DMS114 treated with DMSO at 0.1 percent for 48 hours (cell line): ENCODE measurements at regions not wholly inside any gene's neighbourhood (a gene's known extent, or its start where the extent isn't known, plus 50 kb on each side); places are given as distances from the start of the nearest gene placed in this dataset.

Source experiments
- DNase-seq: peaks from one replicate; lab custom pipeline; 2025; ENCODE audit not compliant: unreplicated experiment; lab: John Stamatoyannopoulos, UW

DNA sequence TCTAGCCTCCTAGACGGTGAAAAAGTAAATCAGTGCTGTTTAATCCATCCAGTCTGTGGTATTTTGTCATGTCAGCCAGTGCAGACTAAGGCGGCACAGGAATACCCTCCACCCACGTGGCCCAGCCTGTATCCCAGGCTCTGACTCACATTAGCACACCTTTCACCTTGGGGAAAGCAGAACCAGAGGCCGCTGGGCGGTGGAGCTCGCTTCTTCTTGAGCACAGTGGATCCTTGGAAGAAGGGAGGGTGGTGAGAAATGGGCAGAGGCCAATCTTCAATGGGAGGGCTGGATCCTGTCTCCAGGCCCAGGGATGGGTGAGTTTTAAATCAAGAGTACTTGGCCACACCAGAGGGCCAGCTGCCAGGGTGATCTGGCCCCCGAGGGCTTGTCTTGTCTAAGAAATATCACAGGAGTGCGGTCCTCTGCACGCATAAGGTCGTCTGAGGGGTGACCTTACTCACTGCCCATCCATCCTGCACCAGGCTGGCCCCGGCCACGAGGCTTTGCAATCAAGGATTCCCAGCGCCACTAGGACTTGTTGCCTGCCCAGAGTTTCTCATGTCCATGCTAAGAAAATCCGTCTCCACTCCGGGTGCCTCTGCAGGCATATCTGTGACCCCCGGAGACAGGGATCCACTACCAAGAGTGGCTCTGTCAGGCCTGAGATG is 658.5 kb downstream of the BRD1 start:
- no peak for DNase-seq

DNA sequence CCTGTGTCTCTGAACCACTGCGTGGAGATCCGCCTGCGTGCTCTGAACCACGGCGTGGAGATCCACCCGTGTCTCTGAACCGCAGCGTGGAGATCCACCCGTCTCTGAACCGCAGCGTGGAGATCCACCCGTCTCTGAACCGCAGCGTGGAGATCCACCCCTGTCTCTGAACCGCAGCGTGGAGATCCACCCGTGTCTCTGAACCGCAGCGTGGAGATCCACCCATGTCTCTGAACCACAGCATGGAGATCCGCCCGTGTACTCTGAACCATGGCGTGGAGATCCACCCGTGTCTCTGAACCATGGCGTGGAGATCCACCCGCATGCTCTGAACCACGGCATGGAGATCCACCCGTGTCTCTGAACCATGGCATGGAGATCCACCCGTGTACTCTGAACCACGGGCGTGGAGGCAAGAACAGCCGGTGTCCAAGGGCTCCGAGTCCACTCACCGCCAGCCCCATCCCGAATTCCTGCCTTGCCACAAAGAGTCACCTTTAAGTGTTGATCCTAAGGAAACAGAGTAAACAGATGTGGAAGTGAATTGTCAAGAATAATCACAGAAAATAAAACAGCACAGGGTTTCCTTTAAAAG is 659.4 kb downstream of the BRD1 start:
- no peak for DNase-seq

DNA sequence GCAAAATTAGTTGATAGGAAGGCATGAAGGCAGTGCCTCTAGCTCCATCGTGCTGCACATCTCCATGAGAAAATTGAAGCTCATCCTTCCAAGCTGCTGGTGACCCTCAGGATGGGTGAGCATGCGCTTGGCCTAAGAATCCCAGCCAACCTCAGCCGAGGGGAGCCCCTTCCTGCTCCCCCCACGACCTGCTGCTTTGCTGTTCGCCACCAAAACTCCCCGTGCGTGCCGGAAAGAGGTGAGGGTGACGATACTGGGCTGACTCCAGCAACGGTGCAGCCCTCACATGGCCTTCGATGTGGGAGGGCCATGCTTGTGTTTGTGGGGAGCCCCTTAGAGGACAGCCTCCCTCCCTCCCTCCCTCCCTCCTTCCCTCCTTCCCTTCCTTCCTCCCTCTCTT is 660.9 kb downstream of the BRD1 start:
- DNase-seq = no peak

DNA sequence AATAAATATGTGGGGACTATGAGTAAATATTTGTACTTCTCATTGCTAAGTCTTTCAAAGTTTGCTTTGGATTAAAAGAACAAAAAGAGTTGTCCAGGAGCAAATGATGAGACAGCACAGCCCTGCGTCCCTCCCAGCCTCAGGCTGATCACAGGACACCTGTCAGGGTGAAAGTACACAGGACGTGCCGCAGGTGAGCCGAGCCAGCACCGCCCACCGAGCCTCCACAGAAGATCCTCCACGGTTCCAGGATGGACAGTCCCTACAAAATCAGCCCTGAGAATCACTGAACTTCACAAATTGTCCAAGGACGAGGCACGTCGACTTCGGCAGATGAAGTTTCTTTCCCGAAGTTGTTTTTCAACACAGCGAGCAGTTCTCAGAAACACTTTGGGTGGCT is 661.5 kb downstream of the BRD1 start:
- no peak for DNase-seq

DNA sequence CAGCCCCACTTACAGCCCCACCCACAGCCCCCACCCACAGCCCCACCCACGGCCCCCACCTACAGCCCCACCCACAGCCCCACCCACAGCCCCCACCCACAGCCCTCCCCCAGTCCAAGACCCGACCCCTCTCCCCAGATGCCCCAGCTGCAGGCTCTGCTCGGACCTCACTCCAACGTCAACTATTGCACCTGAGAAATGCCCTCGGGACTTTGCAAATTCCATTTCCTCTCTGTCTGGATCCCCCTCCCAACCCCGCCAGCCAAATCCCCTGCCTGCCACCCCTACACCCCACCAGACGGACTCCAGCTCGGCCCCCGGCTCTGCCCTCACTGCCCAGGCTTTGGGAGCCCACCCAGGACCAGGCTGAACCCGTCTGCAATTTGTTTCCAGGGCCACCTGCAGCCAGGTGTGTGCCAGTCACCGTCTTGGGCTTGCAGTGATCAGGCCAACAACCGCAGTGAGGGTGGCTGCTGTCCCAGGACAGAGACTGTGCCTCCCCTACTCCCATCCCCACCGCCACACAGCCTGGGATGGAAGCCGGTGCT is 662.8 kb downstream of the BRD1 start:
- DNase-seq = no peak

DNA sequence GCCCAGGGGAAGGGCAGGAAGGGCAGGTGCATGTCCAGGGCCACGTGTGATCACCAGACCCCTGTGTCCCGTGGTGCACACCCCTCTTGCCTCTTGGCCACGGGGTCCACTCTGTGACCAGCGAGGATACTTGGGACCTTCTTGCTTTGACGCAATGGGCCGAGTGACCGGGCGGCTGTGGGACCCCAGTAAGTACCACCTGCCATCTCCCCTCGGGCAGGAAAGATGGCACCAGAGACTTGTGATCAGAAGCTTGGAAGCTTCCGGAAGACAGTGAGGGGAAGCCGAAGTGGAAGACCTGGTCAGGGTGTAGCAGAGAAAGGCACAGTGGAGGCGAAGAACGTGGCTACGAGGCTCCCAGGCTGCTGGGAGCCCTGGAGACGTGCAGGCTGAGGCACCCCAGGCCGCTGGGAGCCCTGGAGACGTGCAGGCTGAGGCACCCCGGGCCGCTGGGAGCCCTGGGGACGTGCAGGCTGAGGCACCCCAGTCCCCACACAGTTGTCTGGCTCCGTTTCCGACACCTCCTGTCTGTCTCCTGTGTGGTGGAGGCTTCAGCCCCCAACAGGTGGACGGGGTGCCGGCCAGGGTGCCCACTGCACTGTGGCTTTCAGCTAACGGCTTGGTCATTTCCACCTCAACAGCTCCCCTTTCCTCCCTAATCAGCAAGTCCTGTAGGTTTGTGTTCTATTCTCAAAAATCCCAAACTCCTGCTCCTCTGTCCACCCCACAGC is 663.5 kb downstream of the BRD1 start:
- DNase-seq = no peak

DNA sequence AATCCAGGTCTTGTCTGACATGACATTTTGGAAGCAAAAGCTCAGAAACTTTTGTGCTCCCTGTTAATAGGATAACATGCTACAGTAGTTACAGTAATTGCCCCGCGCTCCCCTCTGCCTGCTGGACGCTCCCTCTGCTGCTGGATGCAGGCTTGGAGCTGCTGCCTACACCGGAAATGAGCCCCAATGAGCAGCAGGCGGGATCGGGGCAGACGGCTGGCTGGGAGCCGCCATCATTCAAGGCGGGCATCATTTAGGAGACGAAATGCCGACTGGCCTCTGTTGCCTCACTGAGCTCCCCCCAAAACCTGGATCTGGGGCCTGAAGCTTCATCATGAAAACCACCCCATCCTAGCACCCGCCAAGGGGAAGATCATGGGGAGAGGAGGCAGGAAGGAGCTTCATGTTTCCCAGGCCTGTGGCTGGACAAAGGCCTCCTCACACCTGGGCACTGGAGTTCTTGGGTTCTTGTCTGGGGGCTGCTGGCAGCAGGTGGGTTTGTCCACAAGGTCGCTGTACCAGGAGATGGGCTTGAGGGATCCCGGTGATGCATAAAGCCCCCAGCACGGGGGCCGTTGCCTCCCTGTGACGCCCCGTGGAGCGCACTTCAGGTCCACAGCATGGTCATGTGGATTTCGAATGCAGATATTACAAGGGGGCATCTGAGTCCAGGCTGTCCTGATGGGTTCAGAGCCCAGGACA is 664.3 kb downstream of the BRD1 start:
- DNase-seq = no peak

DNA sequence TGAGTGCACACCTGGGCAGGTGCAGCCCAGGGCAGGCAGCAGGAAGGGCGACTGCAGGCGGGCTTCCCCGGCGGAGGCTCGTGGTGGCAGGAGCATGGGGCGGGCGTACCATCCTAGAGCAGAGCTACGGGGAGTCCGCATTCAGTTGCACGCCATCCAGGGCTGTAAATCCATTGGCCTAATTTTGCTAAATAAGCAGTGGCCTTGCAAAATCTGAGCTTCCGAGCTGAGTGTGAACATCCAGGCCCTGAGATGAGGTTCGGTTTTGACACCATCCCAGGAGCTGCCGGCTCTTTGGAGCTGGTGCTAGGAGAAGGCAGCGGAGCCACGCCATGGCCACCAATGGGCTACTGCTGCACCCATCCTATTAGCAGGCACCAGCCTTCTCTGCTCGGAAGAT is 664.8 kb downstream of the BRD1 start:
- DNase-seq = no peak

DNA sequence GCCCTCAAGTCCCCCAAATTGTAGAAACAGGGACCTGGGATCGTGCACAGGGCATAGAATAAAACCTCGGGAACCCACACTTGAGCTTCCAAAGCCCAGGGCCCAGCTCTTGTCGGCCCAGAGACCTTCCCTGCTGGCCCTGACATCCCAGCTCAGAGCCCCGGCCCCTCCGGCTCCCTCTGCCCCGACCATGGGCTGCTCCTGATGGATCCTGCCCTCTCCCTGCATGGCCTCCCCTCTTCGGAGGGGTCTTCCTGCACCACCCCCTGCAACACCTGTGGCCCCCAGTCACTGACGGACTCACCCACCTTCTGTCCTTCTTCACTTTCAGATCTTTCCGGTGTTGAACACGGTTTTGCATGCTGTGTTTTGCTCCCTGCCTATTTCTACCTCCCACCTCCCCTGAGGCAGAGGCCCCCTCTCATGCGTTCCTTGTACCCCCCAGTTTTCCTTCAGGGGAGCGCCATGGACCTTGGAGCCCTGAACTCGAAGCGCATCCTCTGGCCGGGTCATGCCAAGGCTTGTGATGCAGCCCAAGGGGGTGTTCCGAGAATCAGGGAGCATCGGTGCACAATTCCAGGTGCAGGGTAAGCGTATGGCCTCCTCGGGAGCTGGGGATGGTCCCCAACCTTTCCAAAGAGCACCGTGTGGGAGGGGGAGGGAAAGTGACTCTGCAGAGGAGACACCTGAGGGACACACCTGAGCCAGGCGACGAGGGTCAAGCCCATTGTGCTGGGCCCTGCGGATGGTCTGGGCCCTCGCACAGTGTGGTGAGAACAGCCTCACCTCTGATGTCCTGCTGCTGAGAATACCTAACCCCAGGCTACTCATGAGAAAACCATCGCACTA is 666.4 kb downstream of the BRD1 start:
- no peak for DNase-seq

DNA sequence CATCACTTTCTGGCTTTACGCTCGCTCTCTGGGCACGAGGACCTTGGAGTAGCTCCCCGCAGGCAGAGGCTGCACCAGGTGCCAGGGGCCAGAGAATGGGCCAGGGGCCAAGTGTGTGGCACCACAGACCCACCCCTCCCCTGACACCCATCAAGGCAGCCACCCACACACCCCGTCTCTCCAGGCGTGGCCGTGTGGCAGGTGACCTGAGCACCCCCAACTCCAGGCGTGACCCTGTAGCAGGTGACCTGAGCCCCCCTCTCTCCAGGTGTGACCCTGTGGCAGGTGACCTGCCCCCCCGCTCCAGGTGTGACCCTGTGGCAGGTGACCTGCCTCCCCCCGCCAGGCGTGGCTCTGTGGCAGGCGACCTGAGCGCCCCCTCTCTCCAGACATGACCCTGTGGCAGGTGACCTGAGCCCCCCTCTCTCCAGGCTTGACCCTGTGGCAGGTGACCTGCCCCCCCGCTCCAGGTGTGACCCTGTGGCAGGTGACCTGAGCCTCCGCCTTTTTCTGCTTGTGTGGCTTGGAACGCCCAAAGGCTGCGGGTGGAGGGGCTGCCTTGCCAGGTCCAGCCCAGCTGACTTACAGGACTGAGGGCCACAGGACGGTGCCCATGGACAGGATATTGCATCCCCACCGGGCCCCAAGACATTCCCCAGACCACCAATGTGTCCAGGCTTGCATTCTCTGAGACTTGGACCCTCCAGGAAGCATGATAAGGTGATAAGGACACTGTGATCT is 667.2 kb downstream of the BRD1 start:
- DNase-seq = no peak

DNA sequence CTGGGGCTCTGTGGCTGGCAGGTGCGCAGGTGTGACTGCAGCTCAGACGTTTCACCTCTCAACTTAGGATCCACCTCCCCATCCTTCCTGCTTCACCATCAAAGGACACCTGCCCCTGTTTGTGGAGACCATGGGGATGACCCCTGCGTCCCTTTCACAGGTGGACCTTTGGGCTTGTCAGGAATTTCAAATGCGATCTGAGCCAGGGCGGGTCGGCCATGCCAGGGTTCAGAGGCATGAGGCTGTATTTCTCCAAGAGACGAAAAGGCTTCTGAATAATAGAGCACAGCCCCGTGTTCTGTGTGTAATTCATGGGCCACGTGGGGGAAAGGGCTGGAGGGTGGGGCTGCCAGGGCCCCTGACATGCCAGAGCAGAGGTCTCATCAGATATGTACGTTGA is 668.0 kb downstream of the BRD1 start:
- DNase-seq = no peak

DNA sequence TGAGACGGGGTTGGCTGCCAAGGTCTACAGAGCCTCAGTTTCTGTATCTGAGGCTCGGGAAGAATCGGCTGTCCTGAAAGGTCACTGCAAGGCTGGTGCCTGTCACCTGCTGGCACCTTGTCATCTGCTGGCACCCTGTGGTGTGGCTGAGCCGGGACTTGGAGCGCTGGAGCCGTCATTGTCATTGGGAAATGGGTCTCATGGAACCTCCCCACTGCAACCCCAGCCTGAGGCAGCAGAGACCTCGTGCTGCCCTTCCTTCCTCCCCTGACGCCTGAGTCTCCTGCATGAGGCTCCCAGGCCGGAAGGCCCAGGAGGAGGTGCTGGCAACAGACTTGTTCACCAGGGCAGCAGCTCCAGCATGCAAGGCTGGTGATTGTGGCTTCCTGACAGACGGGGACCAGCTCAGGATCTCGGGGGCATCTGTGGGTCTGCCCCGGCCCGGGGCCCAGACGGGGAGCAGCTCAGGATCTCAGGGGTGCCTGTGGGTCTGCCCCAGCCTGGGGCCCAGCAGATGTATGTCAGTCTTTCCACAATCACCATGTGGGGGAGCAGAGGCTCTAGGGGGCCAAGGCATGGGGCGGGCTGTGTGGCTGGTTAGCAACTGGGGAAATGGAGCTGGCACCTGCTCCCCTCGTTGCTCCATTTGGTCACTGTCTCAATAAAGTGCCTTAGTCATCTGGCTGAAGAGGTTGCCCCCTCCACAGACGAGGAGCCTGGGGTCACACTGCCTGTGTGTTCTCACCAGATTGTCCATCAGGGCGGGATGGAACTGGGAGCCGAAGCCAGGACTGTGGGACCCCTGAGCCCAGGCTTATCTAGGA is 668.7 kb downstream of the BRD1 start:
- no peak for DNase-seq

DNA sequence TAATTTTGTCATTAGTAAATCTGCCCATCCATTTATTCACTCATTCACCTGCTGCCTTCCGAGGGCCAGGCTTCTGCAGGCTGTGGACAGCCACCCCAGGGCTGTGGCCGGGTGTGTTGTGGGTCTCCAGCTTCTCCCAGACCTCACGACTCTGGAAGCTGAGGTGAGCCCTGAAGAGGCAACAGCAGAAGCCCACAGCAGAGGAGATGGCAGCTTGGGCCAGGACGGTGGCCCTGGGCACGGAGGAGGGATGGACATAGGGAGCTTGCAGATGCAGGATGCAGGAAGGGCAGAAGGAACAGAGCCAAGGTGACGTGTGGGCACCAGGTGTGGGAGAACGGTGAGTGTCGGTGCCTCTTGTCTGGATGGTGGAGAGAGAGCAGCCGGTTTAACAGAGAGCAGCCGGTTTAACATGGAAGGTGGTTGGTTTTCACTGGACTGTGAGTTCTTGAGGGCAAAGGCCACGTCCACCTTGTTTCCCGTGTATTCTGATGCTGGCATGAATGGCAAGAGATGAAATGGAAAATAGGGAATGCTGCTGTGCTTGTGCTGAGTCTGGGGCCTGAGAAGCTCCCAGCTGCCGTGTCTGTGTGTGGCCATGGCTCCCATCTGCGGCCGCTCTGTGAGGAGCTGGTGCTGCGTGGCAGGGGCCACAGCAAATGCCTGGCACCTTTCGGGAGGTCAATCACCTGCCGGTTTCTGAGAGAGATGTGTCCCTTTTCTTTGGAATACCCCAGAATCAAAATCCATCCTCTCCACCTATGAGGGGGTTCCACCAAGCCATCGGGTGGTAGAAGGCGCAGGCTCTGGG is 669.9 kb downstream of the BRD1 start:
- DNase-seq = no peak

DNA sequence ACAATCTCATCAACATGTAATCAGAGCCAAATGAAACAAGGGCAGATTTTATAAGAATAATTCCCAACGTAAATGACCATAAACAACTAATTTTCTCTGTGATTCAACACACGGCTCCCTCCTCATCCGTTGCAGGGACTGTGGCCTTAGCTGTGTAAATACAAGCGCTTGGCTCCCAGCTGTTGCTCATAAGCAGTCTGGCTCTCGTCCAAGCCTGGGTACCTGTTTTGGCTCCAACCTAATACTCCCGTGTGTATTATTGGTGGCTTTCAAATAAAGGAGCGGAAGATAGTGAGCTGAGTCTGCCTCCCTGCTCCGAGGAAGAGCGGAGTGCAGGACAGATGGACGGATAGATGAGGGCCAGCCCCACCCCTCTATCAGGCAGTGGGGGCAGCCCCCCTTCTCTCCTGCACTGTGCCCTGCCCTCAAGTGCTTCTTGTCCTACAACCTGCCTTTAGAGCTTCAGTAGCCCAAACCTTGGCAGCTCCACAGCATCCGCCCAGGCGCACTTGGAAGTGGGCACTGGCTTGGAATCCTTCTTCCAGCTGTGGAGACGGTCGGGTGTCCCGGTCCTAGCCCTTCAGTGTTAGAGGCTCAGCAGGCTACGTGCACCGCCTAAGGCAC is 670.9 kb downstream of the BRD1 start:
- no peak for DNase-seq

DNA sequence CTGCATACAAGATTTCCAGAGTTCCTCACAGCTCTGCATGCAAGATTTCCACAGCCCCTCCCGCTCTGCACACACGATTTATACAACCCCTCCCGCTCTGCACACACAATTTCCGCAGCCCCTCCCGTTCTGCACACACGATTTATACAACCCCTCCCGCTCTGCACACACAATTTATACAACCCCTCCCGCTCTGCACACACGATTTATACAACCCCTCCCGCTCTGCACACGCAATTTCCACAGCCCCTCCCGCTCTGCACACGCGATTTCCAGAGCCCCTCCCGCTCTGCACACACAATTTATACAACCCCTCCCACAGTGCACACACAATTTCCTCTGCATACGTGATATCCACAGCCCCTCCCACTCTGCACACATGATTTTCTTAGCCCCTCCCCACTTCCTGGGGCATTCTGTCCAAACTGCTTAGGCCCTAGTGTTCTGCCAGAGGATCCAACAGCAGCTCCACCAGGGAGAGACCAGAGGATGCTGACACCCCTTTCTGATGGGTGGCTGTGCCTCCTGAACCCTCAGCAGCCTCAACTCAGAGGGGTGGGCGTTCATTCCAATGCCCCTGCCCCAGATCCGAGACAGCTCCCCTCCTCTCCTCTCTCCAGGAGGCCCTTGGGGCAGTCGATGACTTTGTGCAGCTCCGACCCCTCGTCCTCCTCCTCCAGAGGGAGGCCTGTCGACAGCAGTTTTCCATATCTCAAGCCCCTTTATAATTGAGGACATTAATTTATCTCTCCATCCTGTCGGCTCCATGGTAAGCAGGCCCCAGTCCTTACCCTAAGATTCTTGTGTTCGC is 671.7 kb downstream of the BRD1 start:
- DNase-seq = no peak

DNA sequence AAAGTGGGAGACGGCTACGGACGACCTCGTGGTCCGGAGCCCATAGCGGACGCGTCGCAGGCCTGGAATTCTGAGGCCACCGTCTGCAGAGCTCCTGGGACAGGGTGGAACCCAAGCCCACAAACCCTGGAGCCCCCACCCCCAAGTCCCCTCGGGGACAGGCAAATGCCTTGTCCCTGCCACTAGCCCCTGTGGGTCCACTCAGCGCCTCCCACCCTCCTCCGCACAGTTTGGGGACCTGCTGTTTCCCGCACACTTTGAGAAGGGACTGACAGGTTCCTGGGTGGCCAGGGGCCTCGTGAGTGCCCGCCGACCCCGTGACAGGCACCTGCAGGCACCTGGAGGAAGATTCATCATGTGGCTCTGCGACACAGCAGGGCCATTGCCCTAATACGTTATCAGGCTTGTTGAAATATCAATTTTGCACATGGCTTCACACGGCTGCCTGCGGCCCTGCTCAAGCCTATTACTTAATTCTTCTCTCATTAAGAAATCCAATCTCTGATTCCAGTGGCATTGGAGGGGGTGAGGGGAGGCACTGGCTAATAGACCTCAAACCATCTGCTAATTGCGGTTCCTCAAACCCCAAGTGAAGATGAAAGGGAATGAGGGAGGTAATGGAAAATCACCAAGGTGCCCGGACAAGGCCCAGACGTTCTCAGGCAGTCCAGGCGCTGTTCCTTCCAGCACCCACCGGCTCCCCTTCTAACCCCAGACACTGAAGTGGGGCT is 672.5 kb downstream of the BRD1 start:
- DNase-seq = no peak
